ENCODE measurements at regions not wholly inside any gene's neighbourhood (a gene's known extent, or its start where the extent isn't known, plus 50 kb on each side); places are given as distances from the start of the nearest gene placed in this dataset.
A peak's percentile ranks its signal among the peaks of the same experiment; 100 is the strongest.

DNA sequence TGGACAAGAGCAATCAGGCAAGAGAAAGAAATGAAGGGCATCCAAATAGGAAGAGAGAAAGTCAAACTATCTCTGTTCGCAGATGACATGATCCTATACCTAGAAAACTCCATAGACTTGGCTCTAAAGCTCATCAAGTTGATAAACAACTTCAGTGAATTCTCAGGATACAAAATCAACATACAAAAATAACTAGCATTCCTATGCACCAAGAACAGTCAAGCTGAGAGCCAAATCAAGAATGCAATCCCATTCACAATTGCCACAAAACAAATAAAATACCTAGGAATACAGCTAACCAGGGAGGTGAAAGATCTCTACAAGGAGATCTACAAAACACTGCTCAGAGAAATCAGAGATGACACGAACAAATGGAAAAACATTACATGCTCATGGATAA lies 417.5 kb upstream of the ATP2B1 start:
- no peak overlapping the region for H3K27ac Mint-ChIP-seq (ENCODE audit: unreplicated experiment)
- no peak for FAIRE-seq
- peak; percentile 0 for DNase-seq (ENCODE audit: low read depth)
- H3K4me1 Mint-ChIP-seq (ENCODE audit: low read depth, unreplicated experiment), result no peaks in the 10 kb centered on the region
- H3K4me3 Mint-ChIP-seq (ENCODE audit: unreplicated experiment), result no peak overlapping the region
- TF ChIP-seq, protein P1, sequence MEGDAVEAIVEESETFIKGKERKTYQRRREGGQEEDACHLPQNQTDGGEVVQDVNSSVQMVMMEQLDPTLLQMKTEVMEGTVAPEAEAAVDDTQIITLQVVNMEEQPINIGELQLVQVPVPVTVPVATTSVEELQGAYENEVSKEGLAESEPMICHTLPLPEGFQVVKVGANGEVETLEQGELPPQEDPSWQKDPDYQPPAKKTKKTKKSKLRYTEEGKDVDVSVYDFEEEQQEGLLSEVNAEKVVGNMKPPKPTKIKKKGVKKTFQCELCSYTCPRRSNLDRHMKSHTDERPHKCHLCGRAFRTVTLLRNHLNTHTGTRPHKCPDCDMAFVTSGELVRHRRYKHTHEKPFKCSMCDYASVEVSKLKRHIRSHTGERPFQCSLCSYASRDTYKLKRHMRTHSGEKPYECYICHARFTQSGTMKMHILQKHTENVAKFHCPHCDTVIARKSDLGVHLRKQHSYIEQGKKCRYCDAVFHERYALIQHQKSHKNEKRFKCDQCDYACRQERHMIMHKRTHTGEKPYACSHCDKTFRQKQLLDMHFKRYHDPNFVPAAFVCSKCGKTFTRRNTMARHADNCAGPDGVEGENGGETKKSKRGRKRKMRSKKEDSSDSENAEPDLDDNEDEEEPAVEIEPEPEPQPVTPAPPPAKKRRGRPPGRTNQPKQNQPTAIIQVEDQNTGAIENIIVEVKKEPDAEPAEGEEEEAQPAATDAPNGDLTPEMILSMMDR (IDR thresholded peaks at IDR 0.05; ENCODE audit: insufficient read depth, low read depth, low read length), result no peak
- TF ChIP-seq EZH2 (IDR thresholded peaks at IDR 0.05; ENCODE audit: insufficient read depth, low read length), result no peak
- Histone ChIP-seq H4K20me1 (ENCODE audit: insufficient read depth, low read length) (no peaks in the 10 kb centered on the region), H2AFZ (ENCODE audit: low read depth, low read length) (no peak overlapping the region), H3K4me1 (ENCODE audit: insufficient read depth, low read length) (no peaks in the 10 kb centered on the region), H3K79me2 (ENCODE audit: insufficient read depth, low read length) (no peaks in the 10 kb centered on the region), H3K9ac (ENCODE audit: low read length) (no peak overlapping the region), H3K4me2 (ENCODE audit: low read length) (no peak overlapping the region), H3K9me3 (ENCODE audit: insufficient read depth, low read depth, low read length) (peaks cover 4% of the 10 kb centered on the region), H3K4me3 (ENCODE audit: insufficient read depth, low read depth, low read length) (no peak overlapping the region), H3K36me3 (ENCODE audit: insufficient read depth, low read length) (no peaks in the 10 kb centered on the region), H3K27me3 (ENCODE audit: insufficient read depth, low read length) (no peaks in the 10 kb centered on the region), H3K27ac (ENCODE audit: low read depth, low read length) (no peak overlapping the region)
- H3K36me3 Mint-ChIP-seq (ENCODE audit: low read depth, unreplicated experiment), result no peaks in the 10 kb centered on the region
- H3K9me3 Mint-ChIP-seq (ENCODE audit: unreplicated experiment), result peaks cover 9% of the 10 kb centered on the region
- no peaks in the 10 kb centered on the region for H3K27me3 Mint-ChIP-seq (ENCODE audit: low read depth, unreplicated experiment)

DNA sequence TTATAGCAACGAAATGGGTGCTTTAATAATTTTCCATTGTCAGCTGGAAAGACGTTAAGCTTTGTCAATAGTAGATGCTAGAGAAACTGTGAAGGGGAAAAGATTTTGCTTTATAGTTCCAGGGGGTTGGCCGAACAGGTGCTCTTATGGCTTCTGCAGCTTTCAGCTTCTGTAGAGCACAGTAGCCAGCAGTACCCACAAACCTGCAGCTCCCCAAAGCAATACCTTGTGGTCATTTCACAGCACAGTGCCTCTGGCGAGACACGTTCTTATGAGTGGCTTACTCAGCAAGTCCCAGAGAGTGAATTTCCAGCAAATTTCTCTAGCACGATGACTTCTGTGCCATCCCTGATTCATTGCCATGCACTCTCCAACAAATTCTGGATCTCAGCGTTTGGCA lies 416.3 kb upstream of the ATP2B1 start:
- Histone ChIP-seq H3K36me3 (ENCODE audit: insufficient read depth, low read length) (no peaks in the 10 kb centered on the region), H4K20me1 (ENCODE audit: insufficient read depth, low read length) (no peaks in the 10 kb centered on the region), H3K27ac (ENCODE audit: low read depth, low read length) (no peak overlapping the region), H3K4me2 (ENCODE audit: low read length) (no peak overlapping the region), H3K4me1 (ENCODE audit: insufficient read depth, low read length) (no peaks in the 10 kb centered on the region), H3K9ac (ENCODE audit: low read length) (no peak overlapping the region), H3K4me3 (ENCODE audit: insufficient read depth, low read depth, low read length) (no peak overlapping the region), H3K9me3 (ENCODE audit: insufficient read depth, low read depth, low read length) (peaks cover 8% of the 10 kb centered on the region), H3K79me2 (ENCODE audit: insufficient read depth, low read length) (no peaks in the 10 kb centered on the region), H3K27me3 (ENCODE audit: insufficient read depth, low read length) (no peaks in the 10 kb centered on the region), H2AFZ (ENCODE audit: low read depth, low read length) (no peak overlapping the region)
- no peak for DNase-seq (ENCODE audit: low read depth)
- H3K4me3 Mint-ChIP-seq (ENCODE audit: unreplicated experiment), result no peak overlapping the region
- FAIRE-seq, result no peak
- H3K9me3 Mint-ChIP-seq (ENCODE audit: unreplicated experiment), result peaks cover 11% of the 10 kb centered on the region
- no peak overlapping the region for H3K27ac Mint-ChIP-seq (ENCODE audit: unreplicated experiment)
- no peaks in the 10 kb centered on the region for H3K27me3 Mint-ChIP-seq (ENCODE audit: low read depth, unreplicated experiment)
- no peaks in the 10 kb centered on the region for H3K36me3 Mint-ChIP-seq (ENCODE audit: low read depth, unreplicated experiment)
- no peaks in the 10 kb centered on the region for H3K4me1 Mint-ChIP-seq (ENCODE audit: low read depth, unreplicated experiment)
- TF ChIP-seq, protein P1 (IDR thresholded peaks at IDR 0.05; ENCODE audit: insufficient read depth, low read depth, low read length), result no peak
- TF ChIP-seq EZH2 (IDR thresholded peaks at IDR 0.05; ENCODE audit: insufficient read depth, low read length), result no peak

DNA sequence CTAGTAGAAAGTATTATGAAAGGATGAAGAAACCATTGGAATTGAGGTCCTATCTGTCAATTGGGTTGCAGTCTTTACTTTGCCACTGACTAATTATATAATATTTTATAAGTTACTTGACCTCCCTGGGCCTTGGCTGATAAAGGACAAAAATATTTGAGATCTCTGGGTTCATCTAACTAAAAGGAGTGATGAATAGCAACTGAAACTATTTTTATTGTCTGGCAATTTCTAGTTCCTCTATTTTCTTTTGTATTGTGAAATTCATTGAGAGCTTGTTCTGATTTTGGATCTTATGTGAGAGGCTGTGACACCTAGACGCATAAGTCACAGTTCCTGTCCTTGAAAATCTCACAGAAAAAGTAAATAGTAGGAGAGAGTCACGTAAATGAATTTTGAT lies 415.7 kb upstream of the ATP2B1 start:
- FAIRE-seq, result no peak

More for the DNA sequence above, 415.7 kb upstream of the ATP2B1 start:
- Histone ChIP-seq H4K20me1 (ENCODE audit: insufficient read depth, low read length) (no peaks in the 10 kb centered on the region), H3K27ac (ENCODE audit: low read depth, low read length) (no peak overlapping the region), H3K36me3 (ENCODE audit: insufficient read depth, low read length) (no peaks in the 10 kb centered on the region), H3K4me2 (ENCODE audit: low read length) (no peak overlapping the region), H3K4me3 (ENCODE audit: insufficient read depth, low read depth, low read length) (no peak overlapping the region), H2AFZ (ENCODE audit: low read depth, low read length) (no peak overlapping the region), H3K4me1 (ENCODE audit: insufficient read depth, low read length) (no peaks in the 10 kb centered on the region), H3K79me2 (ENCODE audit: insufficient read depth, low read length) (no peaks in the 10 kb centered on the region), H3K27me3 (ENCODE audit: insufficient read depth, low read length) (no peaks in the 10 kb centered on the region), H3K9ac (ENCODE audit: low read length) (no peak overlapping the region), H3K9me3 (ENCODE audit: insufficient read depth, low read depth, low read length) (peaks cover 8% of the 10 kb centered on the region)
- DNase-seq (ENCODE audit: low read depth), result no peak
- no peak for TF ChIP-seq EZH2 (IDR thresholded peaks at IDR 0.05; ENCODE audit: insufficient read depth, low read length)
- TF ChIP-seq, protein P1 (IDR thresholded peaks at IDR 0.05; ENCODE audit: insufficient read depth, low read depth, low read length), result no peak
- Mint-ChIP-seq H3K4me3 (ENCODE audit: unreplicated experiment) (no peak overlapping the region), H3K27ac (ENCODE audit: unreplicated experiment) (no peak overlapping the region), H3K9me3 (ENCODE audit: unreplicated experiment) (peaks cover 11% of the 10 kb centered on the region), H3K27me3 (ENCODE audit: low read depth, unreplicated experiment) (no peaks in the 10 kb centered on the region), H3K4me1 (ENCODE audit: low read depth, unreplicated experiment) (no peaks in the 10 kb centered on the region), H3K36me3 (ENCODE audit: low read depth, unreplicated experiment) (no peaks in the 10 kb centered on the region)
